HG03432 (cell line): ENCODE measurements at regions not wholly inside any gene's neighbourhood (a gene's known extent, or its start where the extent isn't known, plus 50 kb on each side); places are given as distances from the start of the nearest gene placed in this dataset.

Experiments used
- ATAC-seq: cut with Tn5 transposase; IDR thresholded peaks from one replicate; pipeline ENCODE4 v1.9.1; 2021; ENCODE audit warnings: mild to moderate bottlenecking, moderate library complexity; ENCODE audit not compliant: unreplicated experiment

DNA sequence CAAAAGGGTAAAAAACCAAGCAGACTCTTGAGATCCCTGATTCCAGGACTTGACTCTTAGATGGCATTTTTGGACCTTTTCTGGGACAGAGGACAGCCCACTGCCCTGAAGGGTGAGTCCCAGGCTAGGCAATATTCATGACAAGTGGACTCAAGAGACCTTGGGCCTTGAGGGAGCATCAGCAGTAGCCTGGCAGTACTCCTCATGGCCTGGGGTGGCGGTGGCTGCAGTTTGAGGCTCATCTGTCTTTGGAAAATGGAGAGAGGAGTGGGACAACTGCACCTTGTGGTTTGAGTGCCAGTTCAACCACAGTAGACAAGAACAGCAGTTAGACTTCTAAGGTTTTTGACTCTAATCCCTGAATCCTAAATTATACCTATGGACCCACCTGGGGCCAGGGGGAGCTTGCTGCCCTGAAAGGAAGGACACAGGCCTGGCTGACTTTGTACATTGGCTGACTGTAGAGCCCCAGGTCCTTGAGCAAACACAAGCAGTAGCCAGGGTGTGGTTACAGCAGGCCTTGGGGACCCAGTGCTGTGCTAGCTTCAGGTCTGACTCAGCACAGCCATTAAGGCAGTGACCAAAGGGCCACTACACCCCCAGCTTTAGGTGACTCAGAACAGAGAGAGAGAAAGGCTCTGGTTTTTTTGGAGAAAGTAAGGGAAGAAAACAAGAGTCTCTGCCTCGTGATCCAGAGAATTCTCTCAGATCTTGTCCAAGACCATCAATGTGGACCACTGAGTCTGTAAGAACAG lies 1023.2 kb downstream of the KCNT2 start:
- ATAC-seq: no peak

DNA sequence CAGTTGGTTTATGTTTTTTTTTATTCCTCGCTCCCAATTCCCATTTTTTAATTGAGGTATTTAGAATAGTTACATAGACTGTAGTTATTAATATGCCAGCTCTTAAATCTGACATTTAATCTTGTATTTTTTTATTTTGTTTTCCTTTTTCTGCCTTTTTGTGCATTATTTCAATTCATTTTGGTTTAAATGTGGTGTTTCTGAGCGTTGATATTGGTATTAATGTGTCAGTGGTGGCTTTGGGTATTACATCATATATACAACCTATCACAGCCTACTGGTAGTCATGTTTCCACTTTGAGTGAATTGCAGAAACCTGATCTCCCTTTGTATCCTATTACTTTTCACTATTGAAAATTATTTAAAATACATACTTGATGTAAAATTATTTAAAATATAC lies 1027.3 kb downstream of the KCNT2 start:
- peak; percentile 50 for ATAC-seq

DNA sequence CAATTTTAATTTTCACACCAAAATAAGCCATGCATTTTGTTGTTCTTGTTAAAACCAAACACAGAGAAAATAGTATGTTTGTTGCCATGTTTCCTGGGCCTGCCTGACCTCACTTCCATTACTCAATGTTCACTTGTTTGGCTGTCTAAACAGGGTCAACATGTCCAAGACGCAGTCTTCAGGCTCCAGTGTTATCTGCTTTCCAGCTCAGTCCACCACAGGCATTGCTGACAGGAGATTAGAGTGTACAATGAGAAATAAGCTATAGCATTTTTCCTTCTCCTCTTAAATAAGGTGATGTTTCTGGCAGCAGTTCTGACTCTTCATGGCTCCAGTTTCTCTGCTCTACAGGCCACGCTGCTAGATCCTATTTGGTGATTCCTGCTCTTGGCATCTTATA lies 1030.5 kb downstream of the KCNT2 start:
- ATAC-seq: no peak

DNA sequence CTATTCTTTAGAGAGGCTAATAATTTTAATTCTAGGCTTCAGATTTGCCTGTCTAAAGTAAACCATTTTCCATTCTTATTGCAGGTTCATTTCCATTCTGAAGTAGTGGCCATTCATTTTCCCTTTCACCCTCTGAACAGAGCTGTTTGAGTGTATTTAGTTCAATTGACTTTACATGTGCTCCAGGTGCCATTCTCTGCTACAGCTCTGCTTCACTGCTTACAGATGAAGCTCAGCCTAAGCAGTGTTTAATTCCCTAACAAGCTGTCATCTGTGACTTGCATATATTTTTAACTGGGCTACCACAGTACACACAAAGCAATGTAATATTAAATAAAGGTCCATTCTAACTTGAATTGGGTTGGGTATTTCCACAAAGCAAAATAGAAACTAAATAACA lies 1031.6 kb downstream of the KCNT2 start:
- no peak for ATAC-seq

DNA sequence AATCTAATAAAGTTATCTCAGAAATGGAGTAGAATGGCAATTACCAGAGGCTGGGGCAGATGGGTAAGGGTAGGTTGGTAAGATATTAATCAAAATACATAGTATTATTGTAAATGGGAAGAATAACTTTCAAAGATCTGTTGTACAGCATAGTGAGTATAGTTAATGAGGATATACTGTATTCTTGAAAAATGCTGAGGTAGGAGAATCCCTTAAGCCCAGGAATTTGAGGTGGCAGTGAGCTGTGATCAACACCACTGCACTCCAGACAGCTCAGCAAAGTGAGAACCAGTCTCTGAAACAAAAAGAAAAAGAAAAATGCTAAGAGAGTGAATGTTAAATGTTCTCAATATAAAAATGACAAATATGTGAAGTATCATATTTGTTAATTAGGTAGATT lies 1033.7 kb downstream of the KCNT2 start:
- no peak for ATAC-seq

DNA sequence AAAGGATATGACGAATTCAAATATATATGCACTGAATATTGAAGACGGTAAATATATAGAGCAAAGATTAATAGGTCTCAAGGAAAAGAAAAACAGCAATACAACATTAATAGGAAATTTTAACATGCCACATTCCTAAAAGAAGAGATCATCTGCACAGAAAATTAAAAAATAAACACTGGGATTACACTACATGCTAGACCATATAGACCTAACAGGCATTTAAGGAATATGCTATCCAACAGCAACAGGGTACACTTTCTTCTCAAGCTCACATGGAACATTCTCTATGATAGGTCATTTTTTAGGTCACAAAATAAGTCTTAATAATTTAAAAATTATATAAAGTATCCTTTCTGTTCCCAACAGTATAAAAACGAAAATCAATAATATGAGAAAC lies 1038.3 kb downstream of the KCNT2 start:
- ATAC-seq: no peak

DNA sequence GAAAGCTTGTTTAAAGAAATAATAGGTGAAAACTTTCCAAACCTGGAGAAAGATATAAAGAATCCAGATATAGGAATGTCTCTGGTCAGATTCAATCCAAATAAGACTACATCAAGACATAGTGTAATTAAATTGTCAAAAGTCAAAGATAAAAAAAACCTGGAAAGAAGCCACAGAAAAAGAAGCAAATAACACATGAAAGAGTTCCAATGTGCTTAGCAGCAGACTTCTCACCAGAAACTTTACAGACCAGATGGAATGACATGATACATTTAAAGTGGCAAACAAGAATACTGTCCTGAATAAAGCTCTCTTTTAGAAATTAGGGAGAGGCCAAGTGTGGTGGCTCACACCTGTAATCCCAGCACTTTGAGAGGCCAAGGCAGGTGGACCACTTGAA lies 1039.9 kb downstream of the KCNT2 start:
- no peak for ATAC-seq

DNA sequence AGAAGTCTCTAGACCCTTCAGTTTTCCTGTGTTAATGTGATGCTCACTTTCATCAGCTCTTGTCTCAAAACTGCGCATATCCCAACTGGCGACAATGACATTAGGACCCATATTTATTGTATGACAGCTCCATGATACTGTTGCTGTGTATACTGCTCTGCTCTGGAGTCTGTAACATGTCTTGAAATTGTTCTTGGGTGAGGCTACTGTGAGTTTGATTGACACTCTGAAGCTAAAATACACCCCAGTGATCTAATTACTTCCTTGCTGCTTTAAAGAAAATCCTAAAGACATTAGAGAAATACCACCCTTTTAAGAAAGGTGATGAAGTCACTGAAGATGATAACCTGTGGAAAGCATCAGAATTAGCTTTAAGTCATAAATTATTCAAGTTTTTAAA lies 1046.2 kb downstream of the KCNT2 start:
- ATAC-seq: no peak

DNA sequence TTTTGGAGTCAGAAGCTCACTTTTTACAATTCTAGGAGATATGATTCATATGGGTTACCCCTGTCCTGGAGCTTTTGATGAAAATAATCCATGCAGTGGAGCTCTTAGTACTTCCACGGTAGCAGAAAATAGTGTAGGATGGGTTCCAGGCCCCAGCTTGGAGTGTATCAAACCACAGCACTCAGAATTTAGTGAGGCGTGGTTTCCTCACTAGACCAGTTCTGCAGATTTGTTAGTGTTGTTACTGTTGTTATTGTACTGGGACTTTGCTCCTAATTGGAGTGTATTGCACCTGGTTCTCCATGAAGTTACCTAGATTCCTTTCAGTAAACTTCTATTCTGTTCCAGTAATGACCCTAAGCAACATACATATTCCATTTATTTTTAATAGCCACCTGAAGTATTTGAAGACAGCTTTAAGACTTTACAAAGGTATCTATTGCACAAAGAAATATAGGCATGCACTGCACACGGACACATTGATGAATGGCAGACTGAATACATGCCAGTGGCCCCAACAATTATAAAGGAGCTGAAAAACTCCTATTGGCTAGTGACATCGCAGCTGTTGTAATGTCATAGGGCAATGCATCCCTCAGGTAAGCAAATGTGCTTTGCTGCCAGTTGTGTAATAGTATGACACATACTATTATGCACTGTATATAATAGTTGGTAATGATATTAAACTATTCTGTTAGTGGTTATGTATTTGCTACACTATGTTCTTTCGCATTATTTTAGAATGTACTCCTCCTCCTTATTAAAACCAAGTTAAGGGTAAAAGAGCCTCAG lies 1058.0 kb downstream of the KCNT2 start:
- no peak for ATAC-seq

DNA sequence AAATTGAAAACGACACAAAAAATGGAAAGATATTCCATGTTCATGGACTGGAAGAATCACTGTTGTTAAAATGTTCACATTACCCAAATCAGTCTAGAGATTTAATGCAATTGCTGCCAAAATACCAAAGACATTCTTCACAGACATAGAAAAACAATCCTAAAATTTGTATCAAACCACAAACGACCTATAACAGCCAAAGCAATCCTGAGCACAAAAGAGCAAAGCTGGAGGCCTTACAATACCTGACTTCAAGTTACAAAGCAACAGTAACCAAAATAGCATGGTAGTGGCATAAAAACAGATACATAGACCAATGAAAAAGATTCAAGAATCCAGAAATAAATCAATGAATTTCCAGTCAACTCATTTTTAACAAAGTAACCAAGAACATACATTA lies 1077.3 kb downstream of the KCNT2 start:
- ATAC-seq: no peak

DNA sequence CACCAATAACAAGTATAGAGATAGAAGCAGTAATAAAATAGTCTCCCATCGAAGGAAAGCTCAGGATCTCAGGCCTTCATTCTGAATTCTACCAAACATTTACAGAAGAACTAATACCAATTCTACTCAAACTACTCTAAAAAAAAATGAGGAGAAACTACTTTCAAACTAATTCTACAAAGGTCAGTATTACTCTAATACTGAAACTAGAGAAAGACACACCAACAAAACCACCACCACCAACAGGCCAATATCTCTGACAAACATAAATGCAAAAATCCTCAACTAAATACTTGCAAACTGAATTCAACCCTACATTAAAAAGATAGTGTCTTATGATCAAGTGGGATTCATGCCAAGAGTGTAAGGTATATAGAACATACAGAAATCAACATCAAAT lies 1078.4 kb downstream of the KCNT2 start:
- no peak for ATAC-seq

DNA sequence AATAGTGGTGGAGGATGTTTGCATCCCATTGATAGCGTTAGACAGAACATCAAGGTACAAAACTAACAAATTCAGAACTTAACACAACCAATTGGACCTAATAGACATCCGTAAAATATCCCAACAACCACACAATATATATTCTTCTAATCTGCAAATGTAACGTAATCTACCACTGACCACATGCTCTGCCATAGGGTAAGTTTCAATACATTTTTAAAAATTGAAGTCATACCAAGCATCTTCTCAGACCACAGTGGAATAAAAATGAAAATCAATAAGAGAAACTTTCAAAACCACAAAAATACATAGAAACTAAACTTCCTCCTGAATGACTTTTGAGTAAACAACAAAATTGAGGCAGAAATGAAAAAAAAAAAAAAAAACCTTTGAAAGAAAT lies 1087.5 kb downstream of the KCNT2 start:
- peak; percentile 55 for ATAC-seq

DNA sequence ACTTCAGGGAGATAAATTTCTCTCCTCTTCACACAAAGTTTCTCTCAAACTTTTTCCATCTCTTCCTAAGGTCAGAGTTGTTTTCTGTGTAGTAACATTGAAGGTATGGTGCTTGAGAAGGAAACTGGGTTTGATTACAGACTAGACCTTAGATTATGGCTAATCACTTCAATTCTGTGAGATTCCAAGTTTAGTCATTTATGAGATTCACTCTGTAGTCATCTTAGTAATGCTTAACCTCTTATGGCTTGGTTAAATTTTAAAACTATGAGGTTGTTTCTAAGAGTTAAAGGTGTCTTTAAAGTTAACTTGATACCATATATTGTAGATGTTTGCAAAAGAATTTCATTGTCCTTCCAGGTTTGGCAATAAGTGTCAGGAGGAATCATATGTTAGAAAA lies 1092.2 kb downstream of the KCNT2 start:
- no peak for ATAC-seq

DNA sequence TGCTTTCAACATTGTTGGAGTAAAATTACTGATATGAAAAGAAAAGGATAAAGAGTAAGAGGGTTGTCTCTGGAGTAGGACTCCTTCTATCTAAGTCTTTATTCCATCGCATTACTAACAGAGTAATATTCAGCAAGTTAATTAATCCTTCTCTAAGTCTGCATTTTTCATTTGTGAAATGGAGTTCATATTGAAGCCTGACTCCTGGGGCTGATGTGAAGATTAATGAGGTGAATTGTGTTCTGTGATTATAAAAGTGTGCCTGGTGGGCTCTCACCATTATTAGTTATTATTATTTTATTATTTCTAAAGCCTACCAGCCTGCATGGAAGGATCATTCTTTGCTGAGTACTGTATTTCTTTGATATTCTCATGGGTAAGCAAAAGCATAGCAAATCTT lies 1096.7 kb downstream of the KCNT2 start:
- ATAC-seq: no peak

DNA sequence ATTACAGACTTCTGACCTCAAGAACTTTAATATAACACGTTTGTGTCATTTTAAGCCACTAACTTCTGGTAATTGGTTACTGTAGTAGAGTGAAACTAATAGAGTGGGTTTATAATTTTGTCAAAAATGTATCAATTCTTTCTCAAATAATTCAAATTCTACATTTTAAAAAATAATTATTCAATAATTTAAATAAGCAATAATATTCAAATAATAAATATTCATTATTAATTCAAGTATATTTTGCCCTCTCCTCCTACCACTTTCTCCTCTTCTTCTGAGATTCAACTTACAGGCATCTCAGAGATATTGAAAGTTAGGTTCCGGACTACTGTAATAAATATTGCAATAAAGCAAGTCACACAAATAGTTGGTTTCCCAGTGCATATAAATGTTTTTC lies 1107.1 kb downstream of the KCNT2 start:
- ATAC-seq: no peak

DNA sequence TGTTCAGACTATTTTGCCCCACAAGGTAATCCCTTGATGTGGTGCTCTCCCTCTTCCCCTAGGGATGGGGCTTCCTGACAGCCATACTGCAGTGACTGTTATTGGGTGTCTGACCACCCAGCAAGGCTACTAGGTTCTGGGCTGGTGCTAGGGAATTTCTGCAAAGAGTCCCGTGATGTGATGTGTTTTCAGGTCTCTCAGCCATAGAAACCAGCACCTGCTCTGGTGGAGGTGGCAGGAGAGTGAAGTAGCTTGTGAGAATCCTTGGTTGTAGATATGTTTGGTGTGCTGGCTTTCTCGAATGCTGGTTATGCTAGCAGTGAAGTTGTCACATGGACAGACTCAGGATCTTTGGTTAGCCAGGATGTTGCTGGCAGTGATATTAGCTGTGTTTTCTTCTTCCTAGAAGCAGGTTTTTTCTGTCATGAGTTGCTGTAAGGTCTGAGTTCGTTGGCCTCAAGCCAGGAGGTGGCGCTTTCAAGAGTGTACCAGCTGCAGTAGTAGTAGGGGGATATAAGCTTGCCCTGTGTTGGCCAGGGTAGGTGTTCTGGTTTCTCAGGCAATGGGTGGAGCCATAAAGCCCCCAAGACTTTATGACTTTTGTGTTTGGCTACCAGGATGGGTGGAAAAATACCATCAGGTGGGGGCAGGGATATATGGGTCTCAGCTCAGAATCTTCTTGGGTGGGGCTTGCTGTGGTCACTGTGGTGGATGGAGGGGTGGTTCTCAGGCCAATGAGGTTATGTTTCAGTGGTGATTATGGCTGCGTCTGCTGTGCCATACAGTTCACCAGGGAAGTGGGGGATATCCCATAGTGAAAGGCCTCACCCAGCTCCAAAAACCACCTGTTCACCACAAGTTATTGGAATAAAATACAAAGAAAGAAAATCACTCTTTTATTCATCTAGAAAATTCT lies 1112.3 kb downstream of the KCNT2 start:
- peak; percentile 45 for ATAC-seq

DNA sequence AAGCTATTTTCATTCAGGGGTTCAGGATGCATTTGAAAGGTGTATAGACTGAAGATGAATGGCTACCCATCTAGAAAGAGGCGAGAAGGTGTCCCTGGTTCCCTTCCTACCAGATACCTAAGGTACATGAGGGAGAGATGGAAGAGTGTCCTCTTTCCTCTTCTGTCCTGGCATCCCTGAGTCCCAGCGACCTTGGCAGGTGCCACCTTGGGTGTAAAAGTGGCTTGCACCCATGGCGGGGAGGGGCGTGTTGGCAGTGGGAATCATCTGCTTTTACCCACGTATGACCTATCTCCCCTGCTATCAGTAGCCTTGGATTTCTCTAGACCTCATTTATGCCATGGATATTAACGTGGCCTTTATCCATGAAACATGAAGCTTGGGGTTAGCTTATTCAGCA lies 1126.1 kb downstream of the KCNT2 start:
- ATAC-seq: no peak

DNA sequence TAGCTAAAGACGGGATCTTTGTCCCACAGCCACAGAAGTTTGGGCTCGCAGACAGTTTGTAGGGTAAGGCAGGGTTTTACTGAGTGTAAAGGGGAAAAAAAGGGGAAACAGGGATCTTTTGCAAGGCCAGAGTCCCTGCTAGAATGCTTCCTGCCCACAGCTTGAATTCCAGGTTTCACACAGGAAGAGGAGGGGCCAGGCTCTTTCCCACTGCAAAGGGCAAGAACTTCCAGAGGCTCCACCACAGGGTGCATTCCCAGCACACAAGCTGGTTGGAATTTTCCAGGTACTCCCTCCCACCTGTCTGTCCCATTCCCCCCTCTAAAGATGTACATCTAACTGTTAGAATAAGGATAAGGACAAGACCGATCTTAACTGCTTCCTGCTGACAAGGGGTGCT lies 1126.9 kb downstream of the KCNT2 start:
- ATAC-seq: no peak

DNA sequence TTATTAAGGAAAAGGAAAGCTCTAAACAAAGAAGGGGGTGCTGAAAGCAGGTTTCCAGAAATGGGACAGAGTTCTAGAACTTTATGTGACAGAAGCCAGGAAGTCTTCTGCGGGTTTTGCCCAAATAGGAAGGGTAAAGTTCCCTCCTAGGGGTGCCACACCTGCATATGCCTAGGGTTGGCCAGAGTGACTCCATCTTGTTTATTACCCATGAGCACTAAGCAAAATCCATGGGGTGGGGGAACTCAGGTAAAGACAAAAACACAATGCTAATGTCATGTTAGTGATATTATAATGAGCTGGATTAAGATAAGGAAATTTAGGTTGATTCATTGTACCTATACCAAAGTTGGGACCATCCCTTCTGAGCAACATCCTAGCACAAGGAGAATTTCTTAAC lies 1132.7 kb downstream of the KCNT2 start:
- no peak for ATAC-seq

DNA sequence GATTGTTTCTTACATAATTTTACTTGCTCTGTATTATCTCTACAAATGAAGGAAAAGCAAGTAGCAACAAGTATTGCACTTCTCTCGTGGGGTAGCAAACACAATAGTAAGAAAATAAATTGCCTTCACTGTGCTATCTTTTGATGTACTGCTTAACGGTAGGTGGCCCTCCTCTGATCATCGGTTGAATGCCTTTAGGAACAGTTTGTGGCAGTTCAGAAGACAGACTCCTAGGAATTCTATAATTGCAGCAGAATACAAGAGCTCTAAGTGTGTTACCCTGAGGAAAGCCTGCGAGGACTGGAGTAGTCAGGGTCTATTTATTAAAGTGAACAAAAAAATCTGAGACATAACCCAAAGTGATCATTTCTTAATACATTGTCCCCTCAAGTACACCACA lies 1135.9 kb downstream of the KCNT2 start:
- no peak for ATAC-seq

DNA sequence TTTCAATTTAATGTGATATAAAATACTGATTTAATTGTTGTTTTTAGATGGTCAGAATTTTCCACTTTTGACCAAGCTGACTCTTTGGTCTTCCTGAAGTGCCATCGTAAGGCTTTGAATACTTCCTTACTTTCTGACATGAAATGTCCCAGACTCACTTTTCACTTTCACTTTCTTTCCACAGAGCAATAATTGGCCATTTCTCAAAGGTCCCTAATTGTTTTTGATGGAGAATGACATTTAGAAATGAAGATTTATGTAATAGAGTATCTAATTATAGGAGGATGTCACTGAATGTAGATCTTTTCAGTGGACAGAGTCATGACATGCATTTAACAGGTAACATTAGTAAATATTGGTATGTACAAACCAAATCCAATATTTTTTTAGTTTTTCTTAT lies 1141.6 kb downstream of the KCNT2 start:
- ATAC-seq: no peak

DNA sequence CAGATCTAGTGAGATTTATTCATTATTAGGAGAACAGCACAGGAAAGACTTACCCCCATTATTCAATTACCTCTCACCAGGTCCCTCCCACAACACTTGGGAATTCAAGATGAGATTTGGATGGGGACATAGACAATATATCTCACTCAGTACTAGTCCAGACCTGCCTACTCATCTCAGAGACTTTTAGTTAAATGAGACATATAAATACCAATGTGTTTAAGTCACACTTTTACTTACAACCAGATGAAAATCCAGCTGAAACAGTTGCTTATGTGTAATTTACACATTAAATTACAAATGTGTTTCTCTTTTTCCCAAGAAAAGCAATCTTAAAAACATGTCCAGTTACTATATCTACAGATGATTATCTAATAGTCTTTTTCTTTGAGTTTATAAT lies 1145.6 kb downstream of the KCNT2 start:
- ATAC-seq: no peak
